Coronary artery (tissue), 2 donors: ENCODE measurements at regions not wholly inside any gene's neighbourhood (a gene's known extent, or its start where the extent isn't known, plus 50 kb on each side); places are given as distances from the start of the nearest gene placed in this dataset.
A peak's percentile ranks its signal among the peaks of the same experiment; 100 is the strongest.

Experiments
- DNase-seq: peaks from one replicate; pipeline ENCODE4 v3.0.0-alpha.2; 2017; ENCODE audit warnings: low spot score
- H3K27ac ChIP-seq, 2 donors: fragments of 200-600 bp; sonication (generic); one replicate each; pipeline ENCODE4 v1.5.1; 2016 to 2019
- H3K4me3 ChIP-seq: fragments of 200-600 bp; sonication (generic); 2 replicates; pipeline ENCODE4 v1.5.1; 2016; ENCODE audit warnings: mild to moderate bottlenecking, moderate library complexity
- TF ChIP-seq, protein P1 (sequence below): fragments of 200-600 bp; sonication (generic); IDR thresholded peaks from one replicate; pipeline ENCODE4 v1.5.1; 2019; ENCODE audit warnings: antibody characterized with exemption

DNA sequence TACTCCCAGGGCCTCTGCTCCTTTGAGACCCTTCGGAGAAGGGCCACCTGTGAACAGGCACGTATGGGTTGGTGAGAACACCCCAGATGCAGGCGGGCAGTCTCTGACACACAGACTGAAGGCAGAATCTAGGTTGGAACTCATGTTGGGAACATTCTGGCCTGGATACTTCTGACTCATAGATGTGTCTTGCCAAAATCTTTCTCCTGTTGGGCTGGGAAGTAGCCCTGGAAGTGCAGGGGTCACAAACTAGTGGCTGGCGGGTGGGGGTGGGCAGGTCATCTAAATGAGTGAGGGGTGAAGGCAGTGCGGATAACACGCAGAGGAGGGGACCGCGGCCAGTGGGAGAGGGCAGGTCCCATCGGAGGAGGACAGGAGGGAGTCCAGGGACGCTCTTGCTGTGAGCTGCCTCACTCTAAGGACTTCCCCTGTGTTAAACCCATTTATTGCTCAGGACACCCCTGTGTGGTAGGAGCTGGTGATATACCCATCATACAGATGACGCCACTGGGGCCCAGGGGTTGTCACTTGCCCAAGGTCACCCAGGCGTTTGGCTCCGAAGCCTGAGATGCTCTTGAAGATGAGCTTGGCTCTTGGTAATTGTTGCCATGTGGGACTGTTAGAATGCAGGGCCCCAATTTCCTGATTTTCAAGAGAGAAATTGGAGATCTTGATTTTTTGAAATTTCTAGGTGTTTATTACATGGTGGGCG lies 181.0 kb downstream of the PTPRU start:
- H3K27ac ChIP-seq, result peak overlapping the region; percentile 52 to 69

DNA sequence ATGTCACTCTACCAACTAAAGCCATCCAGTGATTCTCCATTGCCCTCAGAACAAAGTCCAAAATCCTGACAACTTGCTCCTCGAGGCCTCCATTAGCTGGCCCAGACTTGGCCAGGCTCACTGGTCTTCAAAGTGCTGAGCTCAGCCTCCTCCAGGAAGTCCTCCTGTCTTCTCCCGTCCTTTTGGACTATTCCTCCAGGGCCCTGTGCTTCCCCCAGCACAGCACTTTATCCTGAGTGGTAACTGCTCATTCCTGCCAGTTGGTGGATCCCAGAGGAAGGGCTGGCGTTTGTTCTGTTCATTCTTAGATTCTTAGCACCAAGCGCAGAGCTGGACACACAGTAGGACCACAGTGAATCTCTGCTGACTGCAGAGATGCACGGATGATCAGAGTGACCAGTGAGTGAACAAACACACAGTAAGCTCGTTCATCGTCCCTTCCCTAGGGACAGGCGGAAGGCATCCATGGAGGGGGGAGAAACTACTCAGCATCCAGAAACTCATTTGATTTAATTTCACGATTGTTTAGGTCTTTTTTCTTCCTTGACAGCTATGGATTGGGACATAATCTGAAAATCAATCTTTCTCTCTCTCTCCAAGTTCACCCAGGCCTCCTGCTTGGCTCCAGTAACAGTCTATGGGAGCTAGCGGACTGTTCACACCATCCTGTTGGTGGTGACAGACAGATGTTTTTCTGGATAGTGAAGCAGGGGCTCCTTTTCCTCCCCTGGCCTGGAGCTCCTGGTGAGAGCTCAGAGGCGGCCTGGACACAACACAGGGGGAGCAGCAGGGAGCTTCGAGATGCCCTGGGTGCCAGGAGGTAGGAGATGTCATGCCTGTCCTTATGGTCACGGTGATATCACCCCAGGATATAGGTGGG lies 180.2 kb downstream of the PTPRU start:
- H3K27ac ChIP-seq, result peak overlapping the region; percentile 52 to 69
- TF ChIP-seq, protein P1, sequence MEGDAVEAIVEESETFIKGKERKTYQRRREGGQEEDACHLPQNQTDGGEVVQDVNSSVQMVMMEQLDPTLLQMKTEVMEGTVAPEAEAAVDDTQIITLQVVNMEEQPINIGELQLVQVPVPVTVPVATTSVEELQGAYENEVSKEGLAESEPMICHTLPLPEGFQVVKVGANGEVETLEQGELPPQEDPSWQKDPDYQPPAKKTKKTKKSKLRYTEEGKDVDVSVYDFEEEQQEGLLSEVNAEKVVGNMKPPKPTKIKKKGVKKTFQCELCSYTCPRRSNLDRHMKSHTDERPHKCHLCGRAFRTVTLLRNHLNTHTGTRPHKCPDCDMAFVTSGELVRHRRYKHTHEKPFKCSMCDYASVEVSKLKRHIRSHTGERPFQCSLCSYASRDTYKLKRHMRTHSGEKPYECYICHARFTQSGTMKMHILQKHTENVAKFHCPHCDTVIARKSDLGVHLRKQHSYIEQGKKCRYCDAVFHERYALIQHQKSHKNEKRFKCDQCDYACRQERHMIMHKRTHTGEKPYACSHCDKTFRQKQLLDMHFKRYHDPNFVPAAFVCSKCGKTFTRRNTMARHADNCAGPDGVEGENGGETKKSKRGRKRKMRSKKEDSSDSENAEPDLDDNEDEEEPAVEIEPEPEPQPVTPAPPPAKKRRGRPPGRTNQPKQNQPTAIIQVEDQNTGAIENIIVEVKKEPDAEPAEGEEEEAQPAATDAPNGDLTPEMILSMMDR, result no peak
- peak; percentile 58 for DNase-seq

More for the DNA sequence above, 181.0 kb downstream of the PTPRU start:
- TF ChIP-seq, protein P1, result no peak
- DNase-seq, result peak; percentile 72
- H3K4me3 ChIP-seq, result no peak overlapping the region

DNA sequence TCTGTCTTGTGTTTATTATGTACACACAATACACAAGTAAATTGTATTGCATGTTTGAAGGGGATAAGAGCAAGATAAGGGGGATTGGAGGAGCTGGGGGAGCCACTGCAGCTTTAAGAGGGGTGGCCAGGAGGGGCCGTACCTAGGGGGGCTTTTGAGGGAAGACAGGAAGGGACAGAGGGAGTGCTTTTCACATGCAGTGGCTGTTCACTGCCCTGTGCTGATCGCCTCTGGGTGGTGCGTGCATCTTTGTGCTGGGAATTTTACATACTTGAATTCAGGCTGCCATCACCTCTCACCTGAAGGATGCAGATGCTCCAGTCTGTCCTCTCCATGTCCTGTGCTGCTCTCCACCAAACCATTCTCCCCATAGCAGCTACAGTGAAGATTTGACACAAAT lies 179.5 kb downstream of the PTPRU start:
- H3K4me3 ChIP-seq, result no peak overlapping the region
- no peak for DNase-seq
- TF ChIP-seq, protein P1, result no peak
- H3K27ac ChIP-seq, result no peak overlapping the region

More for the DNA sequence above, 180.2 kb downstream of the PTPRU start:
- no peak overlapping the region for H3K4me3 ChIP-seq

DNA sequence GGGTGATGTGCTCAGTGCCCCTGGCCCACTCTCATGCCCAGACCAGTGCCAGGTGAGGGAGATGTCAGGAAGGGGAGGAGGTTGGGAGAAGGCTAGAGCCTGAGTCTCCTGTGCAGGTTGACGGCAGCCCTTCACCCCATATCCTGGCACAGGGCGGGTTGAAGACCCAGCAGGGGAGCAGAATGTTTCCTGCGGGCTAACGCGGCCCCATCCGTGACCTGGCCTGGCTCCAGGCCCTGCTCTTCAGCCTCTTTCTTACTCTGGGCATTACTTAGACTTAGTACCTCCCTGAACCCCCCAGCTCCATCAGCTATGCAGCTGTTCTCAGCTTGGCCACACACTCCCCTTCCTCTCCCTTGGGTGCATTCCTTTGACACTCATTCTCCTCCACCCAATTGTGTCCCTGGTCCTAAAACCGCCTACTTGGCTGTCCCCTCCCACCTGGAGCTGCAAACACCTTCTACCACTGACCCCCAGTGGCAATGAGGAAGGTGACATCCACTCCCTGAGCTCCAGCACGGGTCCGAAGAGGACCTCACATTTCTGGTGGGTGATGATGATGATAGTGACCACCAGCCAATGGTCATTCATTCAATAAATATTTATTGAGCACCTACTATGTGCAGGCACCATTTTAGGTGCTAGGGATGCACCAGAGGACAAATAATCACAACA lies 179.0 kb downstream of the PTPRU start:
- TF ChIP-seq, protein P1, result no peak
- Histone ChIP-seq H3K27ac (no peak overlapping the region), H3K4me3 (no peak overlapping the region)
- peak; percentile 52 for DNase-seq

DNA sequence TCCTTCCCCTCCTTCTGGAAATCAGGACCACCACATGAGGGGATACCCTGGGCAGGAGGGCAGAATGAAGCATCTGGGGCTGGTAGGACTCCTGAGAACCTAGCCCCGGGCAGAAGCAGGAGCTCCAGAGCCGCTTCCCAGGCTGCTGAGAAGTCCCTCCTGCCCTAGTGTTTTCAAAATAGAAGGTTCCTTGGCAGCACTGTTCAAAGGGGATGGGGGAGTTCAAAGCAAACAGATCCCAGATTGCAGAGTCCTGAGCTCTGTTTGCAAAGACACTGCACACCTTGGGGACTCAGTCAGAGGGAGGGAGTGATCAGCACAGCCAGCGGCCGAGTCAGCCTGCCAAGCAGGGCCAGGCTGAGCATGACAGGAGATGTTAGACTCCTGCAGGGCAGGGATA lies 177.8 kb downstream of the PTPRU start:
- Histone ChIP-seq H3K4me3 (no peak overlapping the region), H3K27ac (no peak overlapping the region)
- DNase-seq, result peak; percentile 63
- TF ChIP-seq, protein P1, result no peak

DNA sequence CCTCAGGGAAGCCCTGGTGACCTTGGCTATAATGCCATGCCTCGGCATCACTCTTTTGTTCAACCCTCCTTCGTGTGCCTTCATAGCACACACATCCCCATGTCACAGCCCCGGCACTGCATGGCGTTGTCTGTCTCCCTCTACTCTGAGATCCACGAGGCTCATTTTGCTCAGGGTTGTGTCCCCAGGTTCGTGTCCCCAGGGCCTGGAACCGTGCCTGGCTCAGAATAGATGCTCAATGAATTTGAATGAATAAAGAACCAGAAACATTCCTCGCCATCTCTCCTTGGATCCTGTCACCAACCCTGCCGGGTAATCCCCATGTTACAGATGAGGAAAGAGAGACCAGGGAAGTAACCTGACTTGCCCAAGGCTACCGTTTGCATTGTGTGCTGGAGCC lies 177.3 kb downstream of the PTPRU start:
- H3K27ac ChIP-seq, result no peak overlapping the region
- DNase-seq, result peak; percentile 54
- TF ChIP-seq, protein P1, result no peak
- H3K4me3 ChIP-seq, result no peak overlapping the region
